ENCODE measurements at regions not wholly inside any gene's neighbourhood (a gene's known extent, or its start where the extent isn't known, plus 50 kb on each side); places are given as distances from the start of the nearest gene placed in this dataset.

DNA sequence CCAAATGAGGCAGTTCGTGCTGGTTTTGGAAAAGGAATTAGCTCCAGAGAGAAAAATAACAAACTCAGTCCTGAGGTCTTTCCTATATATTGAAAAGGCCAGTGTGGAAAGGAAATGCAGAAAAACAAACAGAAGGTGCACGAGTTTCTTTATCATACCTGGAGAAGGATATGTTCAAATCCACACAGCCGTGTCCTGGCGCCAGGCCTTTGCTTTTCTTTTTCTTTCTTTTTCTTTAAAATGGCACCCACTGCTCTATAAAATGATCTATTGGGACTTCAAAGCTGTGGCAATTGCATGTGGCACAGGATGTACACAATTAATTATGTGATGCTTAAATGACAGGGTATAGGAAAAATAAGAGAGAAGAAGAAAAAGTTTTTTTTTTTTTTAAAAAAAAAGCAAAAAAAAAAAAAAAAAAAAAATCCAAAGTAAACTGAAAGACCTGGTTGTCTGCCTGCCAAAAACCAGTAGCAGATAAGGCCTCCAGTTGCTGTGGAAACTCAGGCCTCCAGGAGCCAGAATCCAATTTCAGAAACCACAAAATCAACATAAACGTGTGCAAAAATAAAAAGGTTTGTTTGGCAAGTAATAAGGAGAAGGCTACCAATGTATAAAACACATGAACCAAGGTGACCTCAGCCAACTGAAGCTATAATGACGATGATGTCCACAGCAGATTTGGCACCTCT, 957.6 kb upstream of the SOX9 start:
- TF ChIP-seq TAF1 (IDR thresholded peaks at IDR 0.05; ENCODE audit: low read depth, low read length): no peak
- TF ChIP-seq SPI1 (IDR thresholded peaks at IDR 0.05; ENCODE audit: low read depth, low read length): no peak
